ENCODE measurements at regions not wholly inside any gene's neighbourhood (a gene's known extent, or its start where the extent isn't known, plus 50 kb on each side); places are given as distances from the start of the nearest gene placed in this dataset.

DNA sequence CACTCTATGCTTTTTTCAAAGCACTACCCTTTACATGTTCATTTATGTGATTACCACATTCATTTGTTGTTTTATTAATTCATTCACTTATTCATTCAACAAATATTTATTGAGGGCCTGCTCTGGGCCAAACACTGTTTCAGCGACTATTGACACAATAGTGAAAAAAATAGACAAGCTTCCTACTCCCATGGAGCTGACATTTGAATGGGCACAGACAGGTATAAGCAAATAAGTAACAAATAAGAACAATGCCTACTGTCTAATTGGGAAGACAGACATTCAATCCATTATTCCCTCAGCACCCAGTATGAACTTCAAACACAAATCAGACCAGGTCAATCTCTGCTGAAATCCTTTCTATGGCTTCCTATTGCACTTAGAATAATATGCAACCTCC is 156.9 kb upstream of the NR3C1 start:
- Histone ChIP-seq H3K9ac (no peak overlapping the region), H3K4me3 (no peak overlapping the region), H3K36me3 (no peaks in the 10 kb centered on the region), H3K27me3 (no peaks in the 10 kb centered on the region), H4K20me1 (no peaks in the 10 kb centered on the region), H3K4me2 (no peak overlapping the region), H3K4me1 (no peaks in the 10 kb centered on the region), H3K9me3 (no peaks in the 10 kb centered on the region), H3K27ac (no peak overlapping the region)
- TF ChIP-seq Cebpa-rat (IDR thresholded peaks at IDR 0.05), result no peak

DNA sequence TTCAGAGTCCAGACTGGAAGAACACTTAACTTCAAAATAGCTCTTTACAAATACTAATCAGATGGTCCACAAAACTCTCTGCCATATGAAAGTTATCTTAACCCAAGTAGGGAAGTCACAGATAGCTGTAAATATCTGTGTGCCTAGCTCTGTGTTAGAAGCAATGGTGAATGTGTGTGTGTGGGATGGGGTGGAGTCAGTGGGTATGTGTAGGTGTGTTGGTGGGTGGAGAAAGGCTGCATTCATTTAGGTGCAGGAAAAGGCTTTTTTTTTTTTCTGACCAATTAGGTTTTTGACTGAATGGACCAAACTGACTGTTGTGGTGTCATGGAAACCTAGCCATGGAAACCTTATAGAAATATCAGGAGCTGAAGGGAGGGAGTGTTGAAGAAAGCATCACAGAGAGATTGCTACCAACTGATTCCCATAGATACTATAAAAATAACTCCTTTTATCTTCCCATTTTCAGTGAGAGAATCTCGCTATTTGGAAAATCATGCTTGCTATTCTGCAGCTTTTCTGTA is 156.2 kb upstream of the NR3C1 start:
- Histone ChIP-seq H4K20me1 (no peaks in the 10 kb centered on the region), H3K9ac (no peak overlapping the region), H3K27me3 (no peaks in the 10 kb centered on the region), H3K4me1 (no peaks in the 10 kb centered on the region), H3K9me3 (no peaks in the 10 kb centered on the region), H3K36me3 (no peaks in the 10 kb centered on the region), H3K27ac (no peak overlapping the region), H3K4me3 (no peak overlapping the region), H3K4me2 (no peak overlapping the region)
- TF ChIP-seq Cebpa-rat (IDR thresholded peaks at IDR 0.05), result no peak

DNA sequence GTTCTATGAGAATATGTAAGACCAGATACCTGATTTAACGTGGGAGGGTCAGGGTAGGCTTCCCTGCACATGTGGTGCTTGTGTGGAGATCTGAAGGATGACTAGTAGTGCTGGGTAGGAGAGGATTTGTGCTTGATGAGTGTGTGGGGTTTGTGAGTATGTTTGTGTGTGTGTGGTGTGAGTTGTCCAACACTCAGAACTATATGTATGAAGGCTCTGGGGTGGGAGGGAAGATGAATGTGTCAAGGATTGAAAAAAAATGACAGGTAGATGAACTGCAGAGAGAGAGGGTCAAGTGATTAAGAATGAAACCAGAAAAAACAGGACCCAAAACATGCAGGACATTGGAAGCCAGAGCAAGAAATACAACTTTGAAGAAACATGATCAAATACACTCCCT is 154.6 kb upstream of the NR3C1 start:
- no peaks in the 10 kb centered on the region for H4K20me1 ChIP-seq
- H3K27ac ChIP-seq, result no peak overlapping the region
- H3K36me3 ChIP-seq, result no peaks in the 10 kb centered on the region
- no peak overlapping the region for H3K4me2 ChIP-seq
- no peak overlapping the region for H3K9ac ChIP-seq
- no peak overlapping the region for H3K4me3 ChIP-seq
- H3K27me3 ChIP-seq, result no peaks in the 10 kb centered on the region
- no peak for TF ChIP-seq Cebpa-rat (IDR thresholded peaks at IDR 0.05)
- no peaks in the 10 kb centered on the region for H3K4me1 ChIP-seq
- no peaks in the 10 kb centered on the region for H3K9me3 ChIP-seq

DNA sequence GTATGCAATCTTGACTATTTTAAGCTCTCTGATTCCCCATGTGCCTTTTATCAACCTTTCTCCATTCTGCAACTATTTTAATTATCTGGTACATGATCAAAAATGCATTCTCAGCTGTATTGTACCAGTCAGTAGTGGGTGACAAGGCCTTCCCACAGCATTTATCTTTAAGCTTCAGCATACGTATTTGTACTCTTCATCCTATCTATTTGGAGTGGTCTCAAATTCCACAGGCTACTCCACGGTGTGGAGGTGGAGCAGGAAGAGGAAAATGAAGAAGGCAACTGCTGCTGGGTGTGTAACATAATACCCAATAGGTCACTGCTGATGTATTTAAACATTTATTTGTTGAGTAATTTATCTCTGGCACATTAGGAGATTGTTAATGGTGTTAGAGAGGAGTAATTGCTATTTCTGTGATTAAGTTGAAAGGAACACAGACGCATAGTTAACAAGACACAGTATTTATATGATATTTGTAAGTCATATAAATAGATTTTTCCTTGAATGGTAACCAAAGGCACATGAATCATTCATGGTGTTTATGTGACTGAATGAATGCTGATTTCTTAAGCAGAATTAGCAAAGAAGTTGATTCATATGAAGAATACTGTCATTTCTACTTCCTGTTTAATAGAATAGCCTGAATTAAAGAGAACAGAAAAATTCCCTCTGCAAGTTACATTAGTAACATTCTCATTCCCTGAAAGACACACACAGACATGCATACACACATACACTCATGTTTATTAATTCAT is 153.8 kb upstream of the NR3C1 start:
- H3K4me1 ChIP-seq, result no peaks in the 10 kb centered on the region
- no peak overlapping the region for H3K9ac ChIP-seq
- no peaks in the 10 kb centered on the region for H3K36me3 ChIP-seq
- no peaks in the 10 kb centered on the region for H3K27me3 ChIP-seq
- no peak overlapping the region for H3K27ac ChIP-seq
- no peak for TF ChIP-seq Cebpa-rat (IDR thresholded peaks at IDR 0.05)
- no peak overlapping the region for H3K4me3 ChIP-seq
- H4K20me1 ChIP-seq, result no peaks in the 10 kb centered on the region
- H3K9me3 ChIP-seq, result no peaks in the 10 kb centered on the region
- H3K4me2 ChIP-seq, result no peak overlapping the region

DNA sequence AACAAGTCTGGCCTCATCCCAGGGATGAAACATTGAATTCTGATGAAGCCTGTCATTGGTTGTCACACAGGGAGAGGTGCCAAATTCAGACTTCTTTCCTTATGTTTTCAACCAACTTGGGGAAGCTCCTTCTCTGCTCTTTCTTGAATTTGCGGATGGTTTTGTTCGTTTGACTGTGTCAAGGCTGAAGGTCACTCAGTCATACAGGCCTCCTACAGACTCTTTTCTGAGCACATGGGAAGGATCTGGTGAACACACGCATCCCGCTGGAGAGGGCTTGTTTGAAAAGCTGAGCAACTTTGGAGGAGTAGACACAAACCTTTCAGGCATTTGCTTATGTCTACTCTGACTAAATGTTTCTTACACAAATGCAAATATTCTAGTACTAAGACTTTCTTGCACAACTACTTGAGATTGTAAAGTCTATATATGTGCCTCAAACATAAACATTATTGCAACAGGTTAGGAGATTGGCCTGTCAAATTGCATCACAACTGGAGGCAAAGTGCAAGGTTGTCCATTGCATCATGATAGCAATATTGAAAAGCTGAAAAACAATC is 151.5 kb upstream of the NR3C1 start:
- H3K9ac ChIP-seq, result no peak overlapping the region
- no peaks in the 10 kb centered on the region for H3K36me3 ChIP-seq
- H3K9me3 ChIP-seq, result no peaks in the 10 kb centered on the region
- no peak overlapping the region for H3K4me2 ChIP-seq
- no peak overlapping the region for H3K4me3 ChIP-seq
- H3K27me3 ChIP-seq, result no peaks in the 10 kb centered on the region
- no peak overlapping the region for H3K27ac ChIP-seq
- no peaks in the 10 kb centered on the region for H3K4me1 ChIP-seq
- TF ChIP-seq Cebpa-rat (IDR thresholded peaks at IDR 0.05), result no peak
- no peaks in the 10 kb centered on the region for H4K20me1 ChIP-seq

DNA sequence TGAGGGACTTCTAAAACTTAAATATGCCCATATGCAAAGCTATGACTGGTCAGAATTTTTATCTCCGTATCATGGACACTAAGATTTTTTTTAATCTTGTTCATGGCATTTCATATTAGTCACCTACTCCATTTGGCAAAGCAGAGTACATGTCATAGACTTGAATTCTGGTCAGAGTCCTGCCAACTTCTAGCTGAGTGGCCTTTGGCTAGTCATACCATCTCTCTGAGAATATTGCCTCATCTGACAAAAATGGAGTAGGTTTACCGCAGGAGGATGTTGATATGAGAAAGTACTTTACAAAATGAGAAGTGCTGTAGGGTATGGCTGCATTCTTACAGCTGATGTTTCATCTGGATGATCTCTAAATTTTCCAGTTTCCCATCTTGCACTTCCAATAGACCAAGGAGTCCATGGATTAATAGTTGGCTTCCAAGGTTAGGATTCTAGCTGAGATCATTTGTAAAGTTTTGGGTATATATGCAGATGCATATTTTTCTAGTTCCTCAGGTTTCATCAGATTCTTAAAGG is 150.8 kb upstream of the NR3C1 start:
- Histone ChIP-seq H3K27me3 (no peaks in the 10 kb centered on the region), H3K27ac (no peak overlapping the region), H3K4me3 (no peak overlapping the region), H4K20me1 (no peaks in the 10 kb centered on the region), H3K9me3 (no peaks in the 10 kb centered on the region), H3K9ac (no peak overlapping the region), H3K36me3 (no peaks in the 10 kb centered on the region), H3K4me2 (no peak overlapping the region), H3K4me1 (no peaks in the 10 kb centered on the region)
- no peak for TF ChIP-seq Cebpa-rat (IDR thresholded peaks at IDR 0.05)

DNA sequence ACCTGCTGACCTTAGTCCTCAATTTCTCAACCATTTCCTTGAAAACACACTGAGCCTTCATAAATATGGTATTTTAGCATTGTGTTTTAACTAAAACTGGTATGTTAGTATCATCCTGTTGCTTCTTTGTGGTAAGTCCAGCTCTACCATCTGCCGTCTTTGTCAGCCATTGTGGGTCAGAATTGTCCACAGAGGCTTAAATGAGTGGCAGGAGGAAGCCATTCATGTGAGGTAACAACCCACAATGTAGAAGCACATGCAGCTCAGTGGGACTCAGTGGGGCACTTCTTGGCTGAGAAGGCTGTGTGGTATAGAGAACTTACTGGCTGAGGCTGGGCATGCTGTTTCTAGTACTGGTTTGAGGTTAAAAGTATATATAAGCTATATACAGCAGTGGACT is 149.2 kb upstream of the NR3C1 start:
- no peaks in the 10 kb centered on the region for H3K4me1 ChIP-seq
- H3K27ac ChIP-seq, result no peak overlapping the region

DNA sequence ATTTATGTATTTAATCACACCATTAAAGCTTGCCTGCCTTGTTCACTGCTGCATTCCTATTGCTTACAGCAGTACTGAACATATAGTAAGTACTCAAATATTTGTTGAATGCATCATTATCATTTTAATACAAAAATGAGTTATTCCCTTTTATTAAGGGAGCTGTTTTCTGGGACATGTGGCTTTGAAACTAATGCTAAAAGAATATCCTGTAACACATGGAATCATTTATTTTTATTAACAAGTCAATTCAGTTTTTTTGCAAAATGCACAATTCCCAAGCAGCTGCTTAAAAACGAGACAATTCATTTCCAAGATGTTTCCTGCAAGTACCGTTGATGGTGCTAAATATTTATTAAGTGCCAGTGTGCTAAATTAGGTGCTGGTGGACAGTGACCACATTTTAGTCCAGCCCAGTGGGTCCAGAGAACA is 148.3 kb upstream of the NR3C1 start:
- peaks cover 4% of the 10 kb centered on the region; the same call in 1 of the 2 replicates for H3K9me3 ChIP-seq
- H4K20me1 ChIP-seq, result no peaks in the 10 kb centered on the region
- H3K27ac ChIP-seq, result no peak overlapping the region
- H3K9ac ChIP-seq, result no peak overlapping the region
- no peak overlapping the region for H3K4me3 ChIP-seq
- no peaks in the 10 kb centered on the region for H3K4me1 ChIP-seq
- no peaks in the 10 kb centered on the region for H3K36me3 ChIP-seq
- no peak for TF ChIP-seq Cebpa-rat (IDR thresholded peaks at IDR 0.05)
- no peak overlapping the region for H3K4me2 ChIP-seq
- no peaks in the 10 kb centered on the region for H3K27me3 ChIP-seq

More for the DNA sequence above, 149.2 kb upstream of the NR3C1 start:
- Histone ChIP-seq H3K27me3 (no peaks in the 10 kb centered on the region), H4K20me1 (no peaks in the 10 kb centered on the region), H3K36me3 (no peaks in the 10 kb centered on the region), H3K9me3 (no peaks in the 10 kb centered on the region), H3K9ac (no peak overlapping the region), H3K4me3 (no peak overlapping the region), H3K4me2 (no peak overlapping the region)
- no peak for TF ChIP-seq Cebpa-rat (IDR thresholded peaks at IDR 0.05)

DNA sequence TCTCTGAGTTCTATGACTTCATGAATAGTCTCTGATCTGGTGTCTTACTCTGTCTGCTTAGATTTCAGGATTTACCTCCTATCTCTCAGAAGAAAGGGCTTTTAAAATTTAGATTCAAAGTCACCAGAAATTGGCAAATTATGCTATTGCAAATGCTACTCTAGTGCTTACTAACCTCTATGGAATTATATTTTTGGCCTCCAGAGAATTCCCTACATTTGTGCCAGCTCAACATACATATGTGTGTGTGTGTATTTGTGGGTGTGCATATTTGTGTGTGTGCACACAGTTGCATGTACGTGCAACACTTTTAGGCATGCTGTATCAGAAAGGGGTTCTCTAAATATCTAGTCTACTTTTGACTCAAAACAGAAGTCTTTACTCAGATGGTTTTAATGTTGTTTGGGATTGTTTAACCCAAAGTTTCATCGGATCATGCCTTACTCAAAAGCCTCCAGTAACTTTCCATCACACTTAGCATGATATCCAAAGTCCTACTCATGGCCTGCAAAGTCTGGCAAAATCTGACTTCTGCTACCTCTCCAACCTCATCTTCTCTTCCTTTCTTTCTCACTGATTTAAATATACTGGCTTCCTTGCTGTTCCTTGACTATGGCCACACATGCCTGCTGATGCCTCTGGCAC is 147.6 kb upstream of the NR3C1 start:
- Histone ChIP-seq H4K20me1 (no peaks in the 10 kb centered on the region), H3K9me3 (peaks cover 5% of the 10 kb centered on the region; the same call in 1 of the 2 replicates), H3K4me2 (no peak overlapping the region), H3K36me3 (no peaks in the 10 kb centered on the region), H3K9ac (no peak overlapping the region), H3K4me1 (no peaks in the 10 kb centered on the region), H3K27me3 (no peaks in the 10 kb centered on the region), H3K4me3 (no peak overlapping the region), H3K27ac (no peak overlapping the region)
- no peak for TF ChIP-seq Cebpa-rat (IDR thresholded peaks at IDR 0.05)

DNA sequence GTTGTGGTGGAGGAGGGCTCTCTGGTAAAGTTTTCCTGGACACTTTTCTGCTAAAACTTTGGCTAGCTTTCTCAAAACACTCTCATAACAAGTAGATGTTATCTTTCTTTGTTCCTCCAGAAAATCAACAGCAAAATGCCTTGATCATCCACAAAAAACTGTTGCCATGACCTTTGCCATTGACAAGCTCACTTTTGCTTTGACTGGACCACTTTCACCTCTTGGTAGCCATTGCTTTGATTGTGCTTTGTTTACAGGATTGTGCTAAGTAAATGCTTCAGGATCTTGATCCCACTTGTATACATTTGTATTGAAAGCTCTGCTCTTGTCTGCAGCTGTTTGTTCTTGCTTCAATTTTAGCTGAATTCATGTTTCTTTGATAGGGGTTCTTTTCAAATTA is 143.9 kb upstream of the NR3C1 start:
- no peak for TF ChIP-seq Cebpa-rat (IDR thresholded peaks at IDR 0.05)
- Histone ChIP-seq H3K9ac (no peak overlapping the region), H3K9me3 (peaks cover 5% of the 10 kb centered on the region; the same call in 1 of the 2 replicates), H3K4me2 (no peak overlapping the region), H3K27ac (no peak overlapping the region), H4K20me1 (no peaks in the 10 kb centered on the region), H3K36me3 (no peaks in the 10 kb centered on the region), H3K4me1 (no peaks in the 10 kb centered on the region), H3K27me3 (no peaks in the 10 kb centered on the region), H3K4me3 (no peak overlapping the region)
